Fibroblast of the aortic adventitia (primary cell): ENCODE measurements at regions not wholly inside any gene's neighbourhood (a gene's known extent, or its start where the extent isn't known, plus 50 kb on each side); places are given as distances from the start of the nearest gene placed in this dataset.

Source experiments
- DNase-seq: peaks from one replicate; pipeline ENCODE4 v3.0.0-alpha.2; 2010; ENCODE audit warnings: low read depth
- H3K4me3 ChIP-seq: 2 replicates; pipeline ENCODE4 v1.5.1; 2011; ENCODE audit warnings: low read depth, mild to moderate bottlenecking, control low read depth, low read length, moderate library complexity
- TF ChIP-seq, protein P1 (sequence below): IDR thresholded peaks from 2 replicates; pipeline ENCODE4 v1.5.1; 2011; ENCODE audit warnings: mild to moderate bottlenecking, low read length, control low read depth, inconsistent platforms; ENCODE audit not compliant: insufficient read depth

GRCh38 chr9:26603617-26604016 is 289.0 kb downstream of the CAAP1 start:
- H3K4me3 ChIP-seq = no peak overlapping the region
- DNase-seq = no peak
- TF ChIP-seq, protein P1, sequence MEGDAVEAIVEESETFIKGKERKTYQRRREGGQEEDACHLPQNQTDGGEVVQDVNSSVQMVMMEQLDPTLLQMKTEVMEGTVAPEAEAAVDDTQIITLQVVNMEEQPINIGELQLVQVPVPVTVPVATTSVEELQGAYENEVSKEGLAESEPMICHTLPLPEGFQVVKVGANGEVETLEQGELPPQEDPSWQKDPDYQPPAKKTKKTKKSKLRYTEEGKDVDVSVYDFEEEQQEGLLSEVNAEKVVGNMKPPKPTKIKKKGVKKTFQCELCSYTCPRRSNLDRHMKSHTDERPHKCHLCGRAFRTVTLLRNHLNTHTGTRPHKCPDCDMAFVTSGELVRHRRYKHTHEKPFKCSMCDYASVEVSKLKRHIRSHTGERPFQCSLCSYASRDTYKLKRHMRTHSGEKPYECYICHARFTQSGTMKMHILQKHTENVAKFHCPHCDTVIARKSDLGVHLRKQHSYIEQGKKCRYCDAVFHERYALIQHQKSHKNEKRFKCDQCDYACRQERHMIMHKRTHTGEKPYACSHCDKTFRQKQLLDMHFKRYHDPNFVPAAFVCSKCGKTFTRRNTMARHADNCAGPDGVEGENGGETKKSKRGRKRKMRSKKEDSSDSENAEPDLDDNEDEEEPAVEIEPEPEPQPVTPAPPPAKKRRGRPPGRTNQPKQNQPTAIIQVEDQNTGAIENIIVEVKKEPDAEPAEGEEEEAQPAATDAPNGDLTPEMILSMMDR = no peak

- no peak for DNase-seq
- TF ChIP-seq, protein P1 = no peak
- no peak overlapping the region for H3K4me3 ChIP-seq
Measured at GRCh38 chr9:26597542-26598149, 295.0 kb downstream of the CAAP1 start.

DNA sequence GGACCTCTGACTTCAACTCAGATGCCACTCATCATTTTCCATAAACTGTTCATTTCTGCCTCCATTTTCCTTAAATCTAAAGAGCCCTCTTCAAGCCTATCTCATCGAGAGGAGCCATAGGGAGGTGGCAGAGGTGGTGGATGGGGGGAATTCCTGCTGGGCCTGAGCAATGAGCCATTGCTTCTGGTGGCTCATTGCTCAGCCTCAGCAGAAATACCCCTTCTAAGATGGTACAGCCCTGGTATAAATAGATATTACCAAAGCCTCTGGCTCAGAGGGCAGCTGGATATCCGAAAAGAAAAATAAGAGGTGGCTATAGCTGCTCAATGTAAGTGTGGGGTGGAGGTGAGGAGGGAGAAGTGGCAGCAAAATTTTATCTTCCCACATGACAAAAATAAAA is 313.5 kb downstream of the CAAP1 start:
- TF ChIP-seq, protein P1 = no peak
- DNase-seq = no peak
- no peak overlapping the region for H3K4me3 ChIP-seq

GRCh38 chr9:26574898-26575440 is 317.6 kb downstream of the CAAP1 start:
- H3K4me3 ChIP-seq = no peak overlapping the region
- TF ChIP-seq, protein P1 = no peak
- no peak for DNase-seq

DNA sequence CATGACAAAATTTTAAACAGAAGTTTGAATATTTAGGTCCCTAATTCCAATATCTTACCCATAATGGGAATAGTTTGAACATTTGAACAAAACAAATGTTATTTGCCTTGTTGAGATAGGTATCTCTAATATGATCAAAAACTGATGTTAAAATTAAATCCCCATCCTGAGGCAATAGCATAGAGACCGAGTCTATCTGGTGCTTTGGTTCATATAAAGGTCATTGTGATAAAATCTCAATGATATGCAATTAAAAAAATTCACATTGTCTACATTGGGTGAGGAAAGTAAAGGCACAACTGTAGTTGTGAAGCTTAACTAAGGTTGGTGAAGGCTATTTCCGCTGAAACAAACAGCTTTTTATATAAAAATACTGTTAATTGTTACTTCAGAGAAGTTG is 318.3 kb downstream of the CAAP1 start:
- H3K4me3 ChIP-seq = no peak overlapping the region
- TF ChIP-seq, protein P1 = no peak
- no peak for DNase-seq

- DNase-seq = no peak
- H3K4me3 ChIP-seq = no peak overlapping the region
- TF ChIP-seq, protein P1 = no peak
Measured at GRCh38 chr9:26567976-26568375, 324.6 kb downstream of the CAAP1 start.

DNA sequence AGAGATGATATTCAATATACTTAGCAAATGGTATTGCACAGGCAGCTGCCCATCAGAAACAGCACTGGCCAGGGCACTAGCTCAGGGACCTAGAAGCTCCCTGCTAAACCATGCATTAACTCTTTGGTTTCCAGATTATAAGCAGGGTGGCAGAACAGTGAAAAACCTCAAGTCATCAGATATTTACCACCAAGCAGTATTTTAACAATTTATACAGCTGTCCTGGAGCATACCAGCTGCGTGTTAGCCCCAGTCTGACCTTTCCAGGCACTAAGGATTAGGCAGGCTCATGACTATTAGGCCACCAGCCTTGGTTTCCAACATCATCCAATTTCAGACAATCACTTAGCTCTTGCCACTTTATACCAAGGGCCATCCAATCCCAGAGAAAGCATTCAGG is 326.5 kb downstream of the CAAP1 start:
- no peak for DNase-seq
- TF ChIP-seq, protein P1 = no peak
- no peak overlapping the region for H3K4me3 ChIP-seq
